Endothelial cell of umbilical vein (primary cell): ENCODE measurements at regions not wholly inside any gene's neighbourhood (a gene's known extent, or its start where the extent isn't known, plus 50 kb on each side); places are given as distances from the start of the nearest gene placed in this dataset.
A peak's percentile ranks its signal among the peaks of the same experiment; 100 is the strongest.

ENCODE experiments used
- BruUV-seq: library from RNA; stranded (reverse); fragments of 400-500 nt; replicated peaks from 2 replicates; lab custom pipeline; 2021; lab: Mats Ljungman, UMichigan
- CTCF ChIA-PET: fragments of 300-600, 350-600 bp; sonication (Branson Sonifier 250); formaldehyde crosslinking; loops from one replicate; lab custom pipeline; 2021; ENCODE audit warnings: antibody characterized with exemption, inconsistent platforms; lab: Charles Lee
- POLR2A ChIA-PET: fragments of 300-600, 350-600 bp; sonication (Branson Sonifier 250); formaldehyde crosslinking; loops from one replicate; lab custom pipeline; 2021; ENCODE audit warnings: antibody characterized with exemption, inconsistent platforms; lab: Charles Lee
- DNase-seq: peaks from one replicate; pipeline ENCODE4 v3.0.0-alpha.2; 2011; ENCODE audit warnings: low read depth, low spot score
- FAIRE-seq: peaks from 2 replicates; lab custom pipeline; 2011; peaks lifted over from hg19 to GRCh38; lab: Jason Lieb, UNC
- H2AFZ ChIP-seq: 2 replicates; pipeline ENCODE4 v1.6.0; 2012; ENCODE audit warnings: low read depth, low read length, control low read depth, inconsistent platforms
- H3K27ac ChIP-seq: 2 replicates; pipeline ENCODE4 v1.5.1; 2011; ENCODE audit warnings: low read depth, mild to moderate bottlenecking, control low read depth, low read length, moderate library complexity; ENCODE audit not compliant: insufficient read depth
- H3K27me3 ChIP-seq, 2 experiments: 2 replicates each; pipeline versions ENCODE4 v1.6.0 to v1.6.1; 2011; ENCODE audit warnings: low read length in 2 of 2, mixed read lengths in 1 of 2; ENCODE audit not compliant: control insufficient read depth in 2 of 2, insufficient read depth in 2 of 2
- H3K36me3 ChIP-seq, 2 experiments: 2 replicates in 1 of 2; 3 replicates in 1 of 2; pipeline ENCODE4 v1.5.1; 2011; ENCODE audit warnings: low read length in 2 of 2, mild to moderate bottlenecking in 1 of 2, moderate library complexity in 1 of 2; ENCODE audit not compliant: control insufficient read depth in 2 of 2, insufficient read depth in 2 of 2; ENCODE audit errors: extremely low read depth in 1 of 2
- H3K4me1 ChIP-seq: 3 replicates; pipeline ENCODE4 v1.5.1; 2011; ENCODE audit warnings: mild to moderate bottlenecking, low read length; ENCODE audit not compliant: control insufficient read depth, insufficient read depth; ENCODE audit errors: extremely low read depth
- H3K4me2 ChIP-seq: 2 replicates; pipeline ENCODE4 v1.6.1; 2011; ENCODE audit warnings: low read length, control low read depth, mixed read lengths; ENCODE audit not compliant: insufficient read depth
- H3K4me3 ChIP-seq, 3 experiments: fragments of 200-600 bp in 1 of 3; sonication (generic), shearing (Covaris generic) in 1 of 3; replicated peaks in 1 of 3; 2 replicates each; pipeline ENCODE4 v1.5.1; 2011 to 2016; ENCODE audit warnings: control low read depth in 3 of 3, low read length in 3 of 3, mild to moderate bottlenecking in 2 of 3, inconsistent platforms in 1 of 3, low read depth in 1 of 3, moderate library complexity in 1 of 3; ENCODE audit not compliant: insufficient read depth in 1 of 3
- H3K79me2 ChIP-seq: 2 replicates; pipeline ENCODE4 v1.6.0; 2012; ENCODE audit warnings: low read length, inconsistent platforms; ENCODE audit not compliant: control insufficient read depth, insufficient read depth
- H3K9ac ChIP-seq: replicated peaks from 2 replicates; pipeline ENCODE3; 2011; ENCODE audit warnings: low read length, control low read depth; ENCODE audit not compliant: insufficient read depth; ENCODE audit errors: extremely low read depth
- H3K9me1 ChIP-seq: replicated peaks from 3 replicates; pipeline ENCODE4 v1.6.0; 2011; ENCODE audit warnings: mild to moderate bottlenecking, low read length; ENCODE audit not compliant: control insufficient read depth, insufficient read depth; ENCODE audit errors: extremely low read depth
- H3K9me3 ChIP-seq: replicated peaks from 2 replicates; pipeline ENCODE4 v1.5.1; 2012; ENCODE audit warnings: low read length, inconsistent platforms; ENCODE audit not compliant: control insufficient read depth, insufficient read depth
- H4K20me1 ChIP-seq: replicated peaks from 2 replicates; pipeline ENCODE3; 2011; ENCODE audit warnings: mild to moderate bottlenecking, low read length; ENCODE audit not compliant: control insufficient read depth, insufficient read depth; ENCODE audit errors: extremely low read depth
- EZH2 ChIP-seq: IDR thresholded peaks from 2 replicates; pipeline ENCODE4 v1.6.1; 2012; ENCODE audit warnings: borderline replicate concordance, low read depth, mild to moderate bottlenecking, moderate library complexity, low read length, inconsistent platforms; ENCODE audit not compliant: severe bottlenecking
- FOS ChIP-seq: IDR thresholded peaks from 2 replicates; pipeline ENCODE4 v1.6.1; 2011; ENCODE audit warnings: mild to moderate bottlenecking, low read length, moderate library complexity, borderline replicate concordance; ENCODE audit not compliant: insufficient read depth
- GATA2 ChIP-seq: IDR thresholded peaks from 2 replicates; pipeline ENCODE4 v1.7.0; 2011; ENCODE audit warnings: low read depth, mild to moderate bottlenecking, moderate library complexity, mixed read lengths, low read length; ENCODE audit not compliant: insufficient read length, insufficient read depth
- JUN ChIP-seq: IDR thresholded peaks from 2 replicates; pipeline ENCODE4 v1.6.1; 2011; ENCODE audit warnings: borderline replicate concordance, low read depth; ENCODE audit not compliant: insufficient read length, insufficient read depth
- MYC ChIP-seq: IDR thresholded peaks from one replicate; pipeline ENCODE4 v1.6.1; 2011; ENCODE audit warnings: mild to moderate bottlenecking, low read depth, low read length
- POLR2A ChIP-seq: IDR thresholded peaks from 2 replicates; pipeline ENCODE4 v1.6.1; 2012; ENCODE audit warnings: low read depth, mild to moderate bottlenecking, control low read depth, low read length
- POLR2AphosphoS5 ChIP-seq: IDR thresholded peaks from 2 replicates; pipeline ENCODE4 v1.6.1; 2012; ENCODE audit warnings: low read depth, mild to moderate bottlenecking, control low read depth, low read length, moderate library complexity; ENCODE audit not compliant: insufficient read depth
- dilution Hi-C: fragments of 300-500 bp; cut with MboI; formaldehyde crosslinking; loops from one replicate; pipeline ENCODE4 v1.15.0; 2019; ENCODE audit warnings: low sequenced_read_pairs; ENCODE audit not compliant: extremely low pct_ligation_motif_present
- intact Hi-C: fragments of 100-400 bp; cut with micrococcal nuclease; formaldehyde crosslinking; loops from one replicate; pipeline ENCODE4 v1.10.0; 2022
- TF ChIP-seq, protein P1 (sequence below): IDR thresholded peaks from 2 replicates; pipeline ENCODE4 v1.6.1; 2011; ENCODE audit not compliant: insufficient read depth, insufficient read length
- TF ChIP-seq, protein P2 (sequence below), 2 donors: IDR thresholded peaks; 1 replicate in 1 of 2; 2 replicates in 1 of 2; pipeline ENCODE4 v1.5.1; 2011; ENCODE audit warnings: low read length in 2 of 2, mild to moderate bottlenecking in 2 of 2, moderate library complexity in 2 of 2, control low read depth in 1 of 2, inconsistent platforms in 1 of 2, low read depth in 1 of 2; ENCODE audit not compliant: insufficient read depth in 1 of 2; ENCODE audit errors: extremely low read depth in 1 of 2

DNA sequence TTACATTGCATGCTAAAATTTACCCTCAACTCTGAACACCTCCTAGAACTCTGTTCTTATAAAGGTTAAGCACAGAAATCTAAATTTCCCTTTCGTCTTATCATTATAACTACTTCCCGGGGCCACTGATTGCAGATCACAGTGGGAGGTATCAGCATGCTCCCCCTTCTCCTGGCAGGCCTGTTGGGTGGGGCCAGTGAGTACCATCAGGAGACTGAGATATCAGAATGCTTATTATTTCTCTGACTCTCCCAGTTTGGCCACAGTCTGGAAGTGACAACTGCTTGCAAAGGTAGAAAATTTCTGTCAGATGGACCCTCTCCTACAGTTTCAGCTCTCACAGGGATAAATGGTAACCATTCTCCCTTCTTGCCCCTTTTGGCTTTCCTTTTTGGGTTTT is 62.6 kb downstream of the DSEL start:
- no peaks in the 10 kb centered on the region for H3K4me1 ChIP-seq
- ChIA-PET POLR2A (no interaction called here), CTCF (no interaction called here)
- no peak overlapping the region for H3K9ac ChIP-seq
- no peaks in the 10 kb centered on the region for H3K9me1 ChIP-seq
- no peak overlapping the region for H3K27ac ChIP-seq
- H2AFZ ChIP-seq, result peak overlapping the region; percentile 37
- no peak overlapping the region for H3K4me2 ChIP-seq
- TF ChIP-seq, protein P1, sequence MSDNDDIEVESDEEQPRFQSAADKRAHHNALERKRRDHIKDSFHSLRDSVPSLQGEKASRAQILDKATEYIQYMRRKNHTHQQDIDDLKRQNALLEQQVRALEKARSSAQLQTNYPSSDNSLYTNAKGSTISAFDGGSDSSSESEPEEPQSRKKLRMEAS, result no peak
- TF ChIP-seq, protein P2, sequence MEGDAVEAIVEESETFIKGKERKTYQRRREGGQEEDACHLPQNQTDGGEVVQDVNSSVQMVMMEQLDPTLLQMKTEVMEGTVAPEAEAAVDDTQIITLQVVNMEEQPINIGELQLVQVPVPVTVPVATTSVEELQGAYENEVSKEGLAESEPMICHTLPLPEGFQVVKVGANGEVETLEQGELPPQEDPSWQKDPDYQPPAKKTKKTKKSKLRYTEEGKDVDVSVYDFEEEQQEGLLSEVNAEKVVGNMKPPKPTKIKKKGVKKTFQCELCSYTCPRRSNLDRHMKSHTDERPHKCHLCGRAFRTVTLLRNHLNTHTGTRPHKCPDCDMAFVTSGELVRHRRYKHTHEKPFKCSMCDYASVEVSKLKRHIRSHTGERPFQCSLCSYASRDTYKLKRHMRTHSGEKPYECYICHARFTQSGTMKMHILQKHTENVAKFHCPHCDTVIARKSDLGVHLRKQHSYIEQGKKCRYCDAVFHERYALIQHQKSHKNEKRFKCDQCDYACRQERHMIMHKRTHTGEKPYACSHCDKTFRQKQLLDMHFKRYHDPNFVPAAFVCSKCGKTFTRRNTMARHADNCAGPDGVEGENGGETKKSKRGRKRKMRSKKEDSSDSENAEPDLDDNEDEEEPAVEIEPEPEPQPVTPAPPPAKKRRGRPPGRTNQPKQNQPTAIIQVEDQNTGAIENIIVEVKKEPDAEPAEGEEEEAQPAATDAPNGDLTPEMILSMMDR (IDR thresholded peaks at IDR 0.05; ENCODE audit: extremely low read depth in 1 of 2, insufficient read depth in 1 of 2, low read depth in 1 of 2, low read length in 2 of 2), result no peak
- TF ChIP-seq MYC (no peak), EZH2 (no peak), FOS (no peak), GATA2 (no peak), POLR2A (no peak), JUN (no peak), POLR2AphosphoS5 (no peak)
- H3K4me3 ChIP-seq, result no peak overlapping the region
- DNase-seq (no peak), FAIRE-seq (no peak)
- dilution Hi-C loops (no loop called here), intact Hi-C loops (no loop called here)
- BruUV-seq, result no TSS peak
- no peaks in the 10 kb centered on the region for H3K9me3 ChIP-seq
- H3K36me3 ChIP-seq, result no peaks in the 10 kb centered on the region
- H4K20me1 ChIP-seq, result no peaks in the 10 kb centered on the region
- H3K79me2 ChIP-seq, result no peaks in the 10 kb centered on the region
- no peaks in the 10 kb centered on the region for H3K27me3 ChIP-seq
